ENCODE measurements at regions not wholly inside any gene's neighbourhood (a gene's known extent, or its start where the extent isn't known, plus 50 kb on each side); places are given as distances from the start of the nearest gene placed in this dataset.
A peak's percentile ranks its signal among the peaks of the same experiment; 100 is the strongest.

DNA sequence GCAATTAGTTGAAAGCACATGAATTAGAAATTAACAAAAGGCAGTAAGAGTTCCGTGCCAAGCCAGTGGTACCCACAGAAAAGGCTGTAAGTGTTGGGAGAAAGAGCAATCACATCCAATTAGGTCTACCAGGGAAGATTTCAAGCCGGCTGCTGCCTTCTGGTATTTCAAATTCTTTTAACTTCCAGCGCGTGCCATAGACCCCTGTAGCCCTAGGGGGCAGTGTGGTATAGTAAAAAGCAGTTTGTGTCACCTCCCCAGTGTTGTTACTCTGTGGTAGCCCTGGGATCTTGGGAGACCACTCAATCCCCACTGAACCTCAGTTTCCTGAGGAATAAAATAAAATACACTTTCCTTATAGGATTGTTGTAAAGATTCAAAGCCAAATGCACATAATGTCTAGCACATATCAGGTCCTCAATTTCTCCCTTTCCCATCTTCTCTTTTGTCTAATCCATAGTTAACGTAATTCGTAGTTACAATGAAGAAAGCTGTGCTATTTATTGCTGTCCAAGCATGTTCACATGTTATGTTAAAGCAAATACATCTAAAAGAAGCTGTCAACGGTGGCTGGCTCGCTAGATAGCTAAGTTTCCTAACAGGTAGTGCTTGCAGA lies 230.2 kb downstream of the TDRD3 start:
- no peak for TF ChIP-seq GLIS3 (CRISPR knock-in tag; IDR thresholded peaks at IDR 0.05)
- TF ChIP-seq, protein P1, sequence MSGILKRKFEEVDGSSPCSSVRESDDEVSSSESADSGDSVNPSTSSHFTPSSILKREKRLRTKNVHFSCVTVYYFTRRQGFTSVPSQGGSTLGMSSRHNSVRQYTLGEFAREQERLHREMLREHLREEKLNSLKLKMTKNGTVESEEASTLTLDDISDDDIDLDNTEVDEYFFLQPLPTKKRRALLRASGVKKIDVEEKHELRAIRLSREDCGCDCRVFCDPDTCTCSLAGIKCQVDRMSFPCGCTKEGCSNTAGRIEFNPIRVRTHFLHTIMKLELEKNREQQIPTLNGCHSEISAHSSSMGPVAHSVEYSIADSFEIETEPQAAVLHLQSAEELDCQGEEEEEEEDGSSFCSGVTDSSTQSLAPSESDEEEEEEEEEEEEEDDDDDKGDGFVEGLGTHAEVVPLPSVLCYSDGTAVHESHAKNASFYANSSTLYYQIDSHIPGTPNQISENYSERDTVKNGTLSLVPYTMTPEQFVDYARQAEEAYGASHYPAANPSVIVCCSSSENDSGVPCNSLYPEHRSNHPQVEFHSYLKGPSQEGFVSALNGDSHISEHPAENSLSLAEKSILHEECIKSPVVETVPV (CRISPR knock-in tag; IDR thresholded peaks at IDR 0.05): no peak
- TF ChIP-seq, protein P2, sequence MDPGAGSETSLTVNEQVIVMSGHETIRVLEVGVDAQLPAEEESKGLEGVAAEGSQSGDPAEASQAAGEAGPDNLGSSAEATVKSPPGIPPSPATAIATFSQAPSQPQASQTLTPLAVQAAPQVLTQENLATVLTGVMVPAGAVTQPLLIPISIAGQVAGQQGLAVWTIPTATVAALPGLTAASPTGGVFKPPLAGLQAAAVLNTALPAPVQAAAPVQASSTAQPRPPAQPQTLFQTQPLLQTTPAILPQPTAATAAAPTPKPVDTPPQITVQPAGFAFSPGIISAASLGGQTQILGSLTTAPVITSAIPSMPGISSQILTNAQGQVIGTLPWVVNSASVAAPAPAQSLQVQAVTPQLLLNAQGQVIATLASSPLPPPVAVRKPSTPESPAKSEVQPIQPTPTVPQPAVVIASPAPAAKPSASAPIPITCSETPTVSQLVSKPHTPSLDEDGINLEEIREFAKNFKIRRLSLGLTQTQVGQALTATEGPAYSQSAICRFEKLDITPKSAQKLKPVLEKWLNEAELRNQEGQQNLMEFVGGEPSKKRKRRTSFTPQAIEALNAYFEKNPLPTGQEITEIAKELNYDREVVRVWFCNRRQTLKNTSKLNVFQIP (CRISPR knock-in tag; IDR thresholded peaks at IDR 0.05; ENCODE audit: borderline replicate concordance, low read depth): no peak
- TF ChIP-seq, protein P3, sequence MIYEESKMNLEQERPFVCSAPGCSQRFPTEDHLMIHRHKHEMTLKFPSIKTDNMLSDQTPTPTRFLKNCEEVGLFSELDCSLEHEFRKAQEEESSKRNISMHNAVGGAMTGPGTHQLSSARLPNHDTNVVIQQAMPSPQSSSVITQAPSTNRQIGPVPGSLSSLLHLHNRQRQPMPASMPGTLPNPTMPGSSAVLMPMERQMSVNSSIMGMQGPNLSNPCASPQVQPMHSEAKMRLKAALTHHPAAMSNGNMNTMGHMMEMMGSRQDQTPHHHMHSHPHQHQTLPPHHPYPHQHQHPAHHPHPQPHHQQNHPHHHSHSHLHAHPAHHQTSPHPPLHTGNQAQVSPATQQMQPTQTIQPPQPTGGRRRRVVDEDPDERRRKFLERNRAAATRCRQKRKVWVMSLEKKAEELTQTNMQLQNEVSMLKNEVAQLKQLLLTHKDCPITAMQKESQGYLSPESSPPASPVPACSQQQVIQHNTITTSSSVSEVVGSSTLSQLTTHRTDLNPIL (CRISPR knock-in tag; IDR thresholded peaks at IDR 0.05; ENCODE audit: low read depth): no peak
- TF ChIP-seq ZFP30 (CRISPR knock-in tag; IDR thresholded peaks at IDR 0.05): no peak
- no peak for TF ChIP-seq ARNTL (CRISPR knock-in tag; IDR thresholded peaks at IDR 0.05; ENCODE audit: borderline replicate concordance, low read depth)
- TF ChIP-seq ZFP3 (CRISPR knock-in tag; IDR thresholded peaks at IDR 0.05): no peak
- no peak for TF ChIP-seq ZC3H10 (CRISPR knock-in tag; IDR thresholded peaks at IDR 0.05)
- TF ChIP-seq, protein P4, sequence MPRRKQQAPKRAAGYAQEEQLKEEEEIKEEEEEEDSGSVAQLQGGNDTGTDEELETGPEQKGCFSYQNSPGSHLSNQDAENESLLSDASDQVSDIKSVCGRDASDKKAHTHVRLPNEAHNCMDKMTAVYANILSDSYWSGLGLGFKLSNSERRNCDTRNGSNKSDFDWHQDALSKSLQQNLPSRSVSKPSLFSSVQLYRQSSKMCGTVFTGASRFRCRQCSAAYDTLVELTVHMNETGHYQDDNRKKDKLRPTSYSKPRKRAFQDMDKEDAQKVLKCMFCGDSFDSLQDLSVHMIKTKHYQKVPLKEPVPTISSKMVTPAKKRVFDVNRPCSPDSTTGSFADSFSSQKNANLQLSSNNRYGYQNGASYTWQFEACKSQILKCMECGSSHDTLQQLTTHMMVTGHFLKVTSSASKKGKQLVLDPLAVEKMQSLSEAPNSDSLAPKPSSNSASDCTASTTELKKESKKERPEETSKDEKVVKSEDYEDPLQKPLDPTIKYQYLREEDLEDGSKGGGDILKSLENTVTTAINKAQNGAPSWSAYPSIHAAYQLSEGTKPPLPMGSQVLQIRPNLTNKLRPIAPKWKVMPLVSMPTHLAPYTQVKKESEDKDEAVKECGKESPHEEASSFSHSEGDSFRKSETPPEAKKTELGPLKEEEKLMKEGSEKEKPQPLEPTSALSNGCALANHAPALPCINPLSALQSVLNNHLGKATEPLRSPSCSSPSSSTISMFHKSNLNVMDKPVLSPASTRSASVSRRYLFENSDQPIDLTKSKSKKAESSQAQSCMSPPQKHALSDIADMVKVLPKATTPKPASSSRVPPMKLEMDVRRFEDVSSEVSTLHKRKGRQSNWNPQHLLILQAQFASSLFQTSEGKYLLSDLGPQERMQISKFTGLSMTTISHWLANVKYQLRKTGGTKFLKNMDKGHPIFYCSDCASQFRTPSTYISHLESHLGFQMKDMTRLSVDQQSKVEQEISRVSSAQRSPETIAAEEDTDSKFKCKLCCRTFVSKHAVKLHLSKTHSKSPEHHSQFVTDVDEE (CRISPR knock-in tag; IDR thresholded peaks at IDR 0.05): no peak
- TF ChIP-seq CSDC2 (CRISPR knock-in tag; IDR thresholded peaks at IDR 0.05): no peak
- TF ChIP-seq ISL1 (CRISPR knock-in tag; IDR thresholded peaks at IDR 0.05): no peak
- TF ChIP-seq PPARA (CRISPR knock-in tag; IDR thresholded peaks at IDR 0.05; ENCODE audit: borderline replicate concordance): no peak
- peak; percentile 88 for ATAC-seq

Measured in SK-N-SH treated with all-trans-retinoic acid at 6 μM for 48 hours (cell line).